SU-DHL-6 (cell line): ENCODE measurements at regions not wholly inside any gene's neighbourhood (a gene's known extent, or its start where the extent isn't known, plus 50 kb on each side); places are given as distances from the start of the nearest gene placed in this dataset.

ENCODE experiments used
- H2AFZ ChIP-seq: fragments of 200-600 bp; sonication (generic); 2 replicates; pipeline ENCODE4 v1.6.1; 2014; ENCODE audit warnings: low read depth, mild to moderate bottlenecking, moderate library complexity, mixed read lengths, antibody characterized with exemption, low read length; ENCODE audit not compliant: severe bottlenecking
- H3F3A ChIP-seq: fragments of 200-600 bp; shearing (Covaris generic); 2 replicates; pipeline ENCODE4 v1.6.0; 2016; ENCODE audit warnings: antibody characterized with exemption, mild to moderate bottlenecking; ENCODE audit not compliant: insufficient read depth
- H3K27ac ChIP-seq: fragments of 200-600 bp; sonication (generic); 2 replicates; pipeline ENCODE4 v1.5.1; 2016; ENCODE audit warnings: low read depth, mild to moderate bottlenecking, low read length, moderate library complexity, mixed read lengths
- H3K27me3 ChIP-seq: fragments of 200-600 bp; sonication (generic), shearing (Covaris generic); 2 replicates; pipeline ENCODE4 v1.6.0; 2014; ENCODE audit warnings: mild to moderate bottlenecking, low read length
- H3K36me3 ChIP-seq: fragments of 200-600 bp; sonication (generic); 2 replicates; pipeline ENCODE4 v1.6.1; 2014; ENCODE audit warnings: mild to moderate bottlenecking, low read length, mixed read lengths
- H3K4me2 ChIP-seq: fragments of 300-600, 200-600 bp; shearing (Covaris generic), sonication (generic); 2 replicates; pipeline ENCODE4 v1.6.0; 2014; ENCODE audit warnings: low read length, low read depth, mild to moderate bottlenecking; ENCODE audit not compliant: poor library complexity, severe bottlenecking
- H3K4me3 ChIP-seq: fragments of 200-600 bp; sonication (generic); 2 replicates; pipeline ENCODE4 v1.5.1; 2014; ENCODE audit warnings: antibody characterized with exemption, low read length, mild to moderate bottlenecking, mixed read lengths; ENCODE audit not compliant: insufficient read depth, poor library complexity, severe bottlenecking
- H3K79me2 ChIP-seq: fragments of 200-600 bp; sonication (generic); 2 replicates; pipeline ENCODE4 v1.6.1; 2014; ENCODE audit warnings: mild to moderate bottlenecking, low read length, moderate library complexity; ENCODE audit not compliant: insufficient read depth
- H3K9ac ChIP-seq: fragments of 200-600 bp; sonication (generic); 2 replicates; pipeline ENCODE4 v1.7.0; 2014; ENCODE audit warnings: mild to moderate bottlenecking, low read length
- H3K9me2 ChIP-seq: fragments of 200-600 bp; sonication (generic); replicated peaks from 2 replicates; pipeline ENCODE4 v1.6.1; 2014; ENCODE audit warnings: low read length; ENCODE audit not compliant: insufficient read depth
- H3K9me3 ChIP-seq: fragments of 200-600 bp; sonication (generic); 2 replicates; pipeline ENCODE4 v1.6.1; 2014; ENCODE audit warnings: low read length, mixed read lengths; ENCODE audit not compliant: insufficient read depth
- H4K20me1 ChIP-seq: fragments of 200-600 bp; sonication (generic); 2 replicates; pipeline ENCODE4 v1.6.1; 2014; ENCODE audit warnings: low read depth, mild to moderate bottlenecking, antibody characterized with exemption, low read length, moderate library complexity, mixed read lengths
- CTCF ChIP-seq: fragments of 200-600 bp; sonication (generic); IDR thresholded peaks from one replicate; pipeline ENCODE4 v1.5.1; 2017; ENCODE audit warnings: antibody characterized with exemption, mild to moderate bottlenecking, low read length, moderate library complexity; ENCODE audit not compliant: insufficient read depth, poor library complexity, severe bottlenecking
- EZH2phosphoT487 ChIP-seq: fragments of 200-600 bp; sonication (generic), shearing (Covaris generic); conservative IDR thresholded peaks from 2 replicates; pipeline ENCODE4 v1.6.1; 2018; ENCODE audit warnings: mild to moderate bottlenecking, antibody characterized with exemption, low read length, moderate library complexity, mixed read lengths

- no peaks in the 10 kb centered on the region for H3K9me3 ChIP-seq
- H3K9me2 ChIP-seq: no peaks in the 10 kb centered on the region
Observed at GRCh38 chr15:96462768-96463750, 132.6 kb downstream of the NR2F2 start.

GRCh38 chr15:96466389-96466947 lies 136.0 kb downstream of the NR2F2 start:
- Histone ChIP-seq H3K4me3 (no peak overlapping the region), H3K36me3 (no peaks in the 10 kb centered on the region), H3K9ac (no peak overlapping the region), H3F3A (no peaks in the 10 kb centered on the region), H3K27ac (no peak overlapping the region), H3K9me2 (no peaks in the 10 kb centered on the region), H3K4me2 (no peak overlapping the region), H4K20me1 (no peaks in the 10 kb centered on the region), H3K9me3 (no peaks in the 10 kb centered on the region), H3K27me3 (no peaks in the 10 kb centered on the region), H2AFZ (no peak overlapping the region), H3K79me2 (no peaks in the 10 kb centered on the region)
- no peak for TF ChIP-seq EZH2phosphoT487
- TF ChIP-seq CTCF: no peak

More at GRCh38 chr15:96462768-96463750, 132.6 kb downstream of the NR2F2 start:
- no peak overlapping the region for H2AFZ ChIP-seq
- no peaks in the 10 kb centered on the region for H3F3A ChIP-seq
- H3K27ac ChIP-seq: no peak overlapping the region
- no peak overlapping the region for H3K4me2 ChIP-seq
- H4K20me1 ChIP-seq: no peaks in the 10 kb centered on the region
- no peaks in the 10 kb centered on the region for H3K79me2 ChIP-seq
- TF ChIP-seq EZH2phosphoT487 (no peak), CTCF (no peak)
- no peak overlapping the region for H3K4me3 ChIP-seq
- H3K9ac ChIP-seq: no peak overlapping the region
- H3K36me3 ChIP-seq: no peaks in the 10 kb centered on the region
- no peaks in the 10 kb centered on the region for H3K27me3 ChIP-seq

- Histone ChIP-seq H3K9me3 (no peaks in the 10 kb centered on the region), H3F3A (no peaks in the 10 kb centered on the region), H3K79me2 (no peaks in the 10 kb centered on the region), H3K9ac (no peak overlapping the region), H3K27me3 (no peaks in the 10 kb centered on the region), H3K4me3 (no peak overlapping the region), H3K9me2 (no peaks in the 10 kb centered on the region), H4K20me1 (no peaks in the 10 kb centered on the region), H3K27ac (no peak overlapping the region), H2AFZ (no peak overlapping the region), H3K36me3 (no peaks in the 10 kb centered on the region), H3K4me2 (no peak overlapping the region)
- no peak for TF ChIP-seq EZH2phosphoT487
- no peak for TF ChIP-seq CTCF
Observed at GRCh38 chr15:96468036-96468435, 137.5 kb downstream of the NR2F2 start.
